ENCODE measurements at regions not wholly inside any gene's neighbourhood (a gene's known extent, or its start where the extent isn't known, plus 50 kb on each side); places are given as distances from the start of the nearest gene placed in this dataset.

DNA sequence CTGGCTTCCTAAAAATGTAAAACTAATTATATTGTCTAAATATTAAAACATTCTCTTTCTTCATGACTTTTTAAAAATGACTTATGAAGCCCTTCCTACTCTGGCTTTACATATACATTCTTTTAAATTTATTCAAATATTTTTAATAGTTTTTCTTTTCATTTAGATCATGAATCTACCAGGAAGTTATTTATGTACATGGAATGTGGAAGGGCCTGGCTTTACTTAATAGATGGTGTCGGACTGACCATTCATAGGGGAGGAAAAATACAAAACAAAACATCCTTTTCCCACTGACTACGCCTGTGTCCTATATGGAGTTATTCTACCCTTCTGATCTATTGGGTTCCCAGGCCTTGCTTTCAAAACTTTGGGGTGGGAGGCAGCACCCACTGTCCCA lies 129.8 kb downstream of the MACROH2A1 start:
- TF ChIP-seq EZH2 (IDR thresholded peaks at IDR 0.05; ENCODE audit: low read length), result no peak
- TF ChIP-seq, protein P1, sequence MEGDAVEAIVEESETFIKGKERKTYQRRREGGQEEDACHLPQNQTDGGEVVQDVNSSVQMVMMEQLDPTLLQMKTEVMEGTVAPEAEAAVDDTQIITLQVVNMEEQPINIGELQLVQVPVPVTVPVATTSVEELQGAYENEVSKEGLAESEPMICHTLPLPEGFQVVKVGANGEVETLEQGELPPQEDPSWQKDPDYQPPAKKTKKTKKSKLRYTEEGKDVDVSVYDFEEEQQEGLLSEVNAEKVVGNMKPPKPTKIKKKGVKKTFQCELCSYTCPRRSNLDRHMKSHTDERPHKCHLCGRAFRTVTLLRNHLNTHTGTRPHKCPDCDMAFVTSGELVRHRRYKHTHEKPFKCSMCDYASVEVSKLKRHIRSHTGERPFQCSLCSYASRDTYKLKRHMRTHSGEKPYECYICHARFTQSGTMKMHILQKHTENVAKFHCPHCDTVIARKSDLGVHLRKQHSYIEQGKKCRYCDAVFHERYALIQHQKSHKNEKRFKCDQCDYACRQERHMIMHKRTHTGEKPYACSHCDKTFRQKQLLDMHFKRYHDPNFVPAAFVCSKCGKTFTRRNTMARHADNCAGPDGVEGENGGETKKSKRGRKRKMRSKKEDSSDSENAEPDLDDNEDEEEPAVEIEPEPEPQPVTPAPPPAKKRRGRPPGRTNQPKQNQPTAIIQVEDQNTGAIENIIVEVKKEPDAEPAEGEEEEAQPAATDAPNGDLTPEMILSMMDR (optimal IDR thresholded peaks at IDR 0.05 in 1 of 3, IDR thresholded peaks at IDR 0.05 in 1 of 3, conservative IDR thresholded peaks at IDR 0.05 in 1 of 3; ENCODE audit: extremely low read depth in 1 of 3, insufficient read depth in 2 of 3, low read length in 3 of 3), result no peak
- peaks cover 5% of the 10 kb centered on the region for H3K27me3 ChIP-seq (ENCODE audit: control insufficient read depth, extremely low read depth, insufficient read depth, low read length)
- H3K27ac ChIP-seq (ENCODE audit: control insufficient read depth, insufficient read depth, low read length), result no peak overlapping the region
- H3K4me1 ChIP-seq (ENCODE audit: control insufficient read depth, extremely low read depth, insufficient read depth, low read length), result no peaks in the 10 kb centered on the region
- H3K36me3 ChIP-seq (ENCODE audit: control insufficient read depth in 2 of 2, extremely low read depth in 1 of 2, insufficient read depth in 2 of 2, low read length in 2 of 2), result no peaks in the 10 kb centered on the region
- no peak for FAIRE-seq
- H4K20me1 ChIP-seq (ENCODE audit: control insufficient read depth, extremely low read depth, insufficient read depth, low read length), result no peaks in the 10 kb centered on the region
- no peak overlapping the region for H3K4me3 ChIP-seq (ENCODE audit: control insufficient read depth in 2 of 3, extremely low read depth in 1 of 3, insufficient read depth in 2 of 3, low read depth in 1 of 3, low read length in 3 of 3)
- H3K9me3 ChIP-seq (ENCODE audit: control insufficient read depth, low read depth, low read length), result no peaks in the 10 kb centered on the region
- DNase-seq (ENCODE audit: low read depth, low spot score), result no peak
- dilution Hi-C loops (cut with MboI; ENCODE audit: extremely low pct_ligation_motif_present, low sequenced_read_pairs), result no loop called here
- no peaks in the 10 kb centered on the region for H3K79me2 ChIP-seq (ENCODE audit: control insufficient read depth, insufficient read depth, low read length)
- H3K9me1 ChIP-seq (ENCODE audit: control insufficient read depth, extremely low read depth, insufficient read depth, low read length), result no peaks in the 10 kb centered on the region
- no peak overlapping the region for H3K9ac ChIP-seq (ENCODE audit: control insufficient read depth, extremely low read depth, insufficient read depth, low read length)
- H3K4me2 ChIP-seq (ENCODE audit: control insufficient read depth, extremely low read depth, insufficient read depth, low read depth, low read length), result no peak overlapping the region
- no peak overlapping the region for H2AFZ ChIP-seq (ENCODE audit: control insufficient read depth, low read length)

GRCh38 chr5:135266975-135267374 lies 132.1 kb downstream of the MACROH2A1 start:
- no peak overlapping the region for H3K4me3 ChIP-seq (ENCODE audit: control insufficient read depth in 2 of 3, extremely low read depth in 1 of 3, insufficient read depth in 2 of 3, low read depth in 1 of 3, low read length in 3 of 3)
- H4K20me1 ChIP-seq (ENCODE audit: control insufficient read depth, extremely low read depth, insufficient read depth, low read length), result no peaks in the 10 kb centered on the region
- DNase-seq (ENCODE audit: low read depth, low spot score) (no peak), FAIRE-seq (no peak)
- TF ChIP-seq, protein P1 (optimal IDR thresholded peaks at IDR 0.05 in 1 of 3, IDR thresholded peaks at IDR 0.05 in 1 of 3, conservative IDR thresholded peaks at IDR 0.05 in 1 of 3; ENCODE audit: extremely low read depth in 1 of 3, insufficient read depth in 2 of 3, low read length in 3 of 3), result no peak
- no peak for TF ChIP-seq EZH2 (IDR thresholded peaks at IDR 0.05; ENCODE audit: low read length)
- dilution Hi-C loops (cut with MboI; ENCODE audit: extremely low pct_ligation_motif_present, low sequenced_read_pairs), result no loop called here
- no peak overlapping the region for H2AFZ ChIP-seq (ENCODE audit: control insufficient read depth, low read length)
- no peaks in the 10 kb centered on the region for H3K36me3 ChIP-seq (ENCODE audit: control insufficient read depth in 2 of 2, extremely low read depth in 1 of 2, insufficient read depth in 2 of 2, low read length in 2 of 2)
- no peaks in the 10 kb centered on the region for H3K9me3 ChIP-seq (ENCODE audit: control insufficient read depth, low read depth, low read length)
- no peaks in the 10 kb centered on the region for H3K4me1 ChIP-seq (ENCODE audit: control insufficient read depth, extremely low read depth, insufficient read depth, low read length)
- H3K27ac ChIP-seq (ENCODE audit: control insufficient read depth, insufficient read depth, low read length), result no peak overlapping the region
- no peak overlapping the region for H3K9ac ChIP-seq (ENCODE audit: control insufficient read depth, extremely low read depth, insufficient read depth, low read length)
- H3K27me3 ChIP-seq (ENCODE audit: control insufficient read depth, extremely low read depth, insufficient read depth, low read length), result no peaks in the 10 kb centered on the region
- H3K4me2 ChIP-seq (ENCODE audit: control insufficient read depth, extremely low read depth, insufficient read depth, low read depth, low read length), result no peak overlapping the region
- no peaks in the 10 kb centered on the region for H3K9me1 ChIP-seq (ENCODE audit: control insufficient read depth, extremely low read depth, insufficient read depth, low read length)
- no peaks in the 10 kb centered on the region for H3K79me2 ChIP-seq (ENCODE audit: control insufficient read depth, insufficient read depth, low read length)
